ENCODE measurements at regions not wholly inside any gene's neighbourhood (a gene's known extent, or its start where the extent isn't known, plus 50 kb on each side); places are given as distances from the start of the nearest gene placed in this dataset.

DNA sequence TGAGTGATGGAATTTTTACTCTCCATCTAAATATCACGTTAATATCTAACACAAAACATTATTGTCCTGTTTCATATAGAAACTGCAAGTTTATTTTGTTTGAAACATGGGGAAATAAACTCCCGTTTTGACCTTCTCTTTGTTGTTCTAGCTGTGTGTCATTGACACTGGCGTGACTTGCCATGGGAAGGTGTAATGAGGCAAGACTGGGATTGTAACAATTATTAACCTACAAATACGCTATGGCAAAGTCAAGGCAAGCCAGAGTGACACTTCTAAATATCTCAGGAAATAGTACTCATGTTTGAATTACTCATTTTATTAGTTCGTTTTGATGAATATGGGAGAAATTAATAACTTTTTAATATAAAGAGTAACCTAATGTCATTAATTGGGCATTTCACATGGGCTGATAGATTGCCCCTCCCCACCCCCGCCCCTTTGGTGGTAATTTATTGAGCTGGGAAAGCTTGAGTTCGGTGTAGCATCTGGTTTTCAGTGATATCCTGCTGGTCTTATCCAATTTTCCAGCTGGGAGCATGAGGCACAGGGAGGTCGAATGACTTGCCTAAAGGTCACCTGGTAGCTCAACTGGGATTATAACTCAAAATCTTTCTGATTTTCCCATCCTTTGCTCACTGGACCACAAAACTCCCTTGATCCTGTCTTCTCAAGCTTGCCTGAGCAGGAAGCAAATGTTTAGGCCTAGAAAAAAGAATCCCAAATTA, 380.6 kb upstream of the JAG1 start:
- Histone ChIP-seq H3K9me3 (ENCODE audit: low read depth) (no peaks in the 10 kb centered on the region), H3K36me3 (no peaks in the 10 kb centered on the region), H3K27me3 (no peaks in the 10 kb centered on the region), H3K4me3 (no peak overlapping the region), H3K4me1 (ENCODE audit: low read depth) (no peaks in the 10 kb centered on the region), H3K27ac (no peak overlapping the region)
- TF ChIP-seq, protein P1, sequence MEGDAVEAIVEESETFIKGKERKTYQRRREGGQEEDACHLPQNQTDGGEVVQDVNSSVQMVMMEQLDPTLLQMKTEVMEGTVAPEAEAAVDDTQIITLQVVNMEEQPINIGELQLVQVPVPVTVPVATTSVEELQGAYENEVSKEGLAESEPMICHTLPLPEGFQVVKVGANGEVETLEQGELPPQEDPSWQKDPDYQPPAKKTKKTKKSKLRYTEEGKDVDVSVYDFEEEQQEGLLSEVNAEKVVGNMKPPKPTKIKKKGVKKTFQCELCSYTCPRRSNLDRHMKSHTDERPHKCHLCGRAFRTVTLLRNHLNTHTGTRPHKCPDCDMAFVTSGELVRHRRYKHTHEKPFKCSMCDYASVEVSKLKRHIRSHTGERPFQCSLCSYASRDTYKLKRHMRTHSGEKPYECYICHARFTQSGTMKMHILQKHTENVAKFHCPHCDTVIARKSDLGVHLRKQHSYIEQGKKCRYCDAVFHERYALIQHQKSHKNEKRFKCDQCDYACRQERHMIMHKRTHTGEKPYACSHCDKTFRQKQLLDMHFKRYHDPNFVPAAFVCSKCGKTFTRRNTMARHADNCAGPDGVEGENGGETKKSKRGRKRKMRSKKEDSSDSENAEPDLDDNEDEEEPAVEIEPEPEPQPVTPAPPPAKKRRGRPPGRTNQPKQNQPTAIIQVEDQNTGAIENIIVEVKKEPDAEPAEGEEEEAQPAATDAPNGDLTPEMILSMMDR (IDR thresholded peaks at IDR 0.05; ENCODE audit: low read depth, low read length): no peak
- DNase-seq (ENCODE audit: low read depth in 1 of 2, low spot score in 1 of 2): no peak

DNA sequence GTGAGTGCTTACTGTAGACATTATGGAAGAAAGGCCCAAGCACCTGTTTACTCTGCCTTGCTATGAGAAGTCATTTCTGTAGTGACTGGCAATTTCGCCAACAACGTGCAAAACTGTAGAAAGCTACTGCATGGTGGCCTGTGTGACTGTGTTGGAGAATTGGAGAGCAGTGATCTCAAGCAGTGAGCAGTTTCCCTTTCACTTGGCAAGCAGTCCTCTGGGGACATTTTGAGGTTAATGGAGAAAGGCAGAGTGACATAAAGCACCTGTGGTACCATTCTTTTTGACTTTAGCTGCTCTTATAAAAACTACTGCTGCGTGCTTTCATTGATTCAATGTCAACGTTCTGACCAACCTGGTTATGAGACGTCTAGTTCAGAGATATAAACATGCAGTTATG, 382.6 kb upstream of the JAG1 start:
- H3K4me3 ChIP-seq: no peak overlapping the region
- no peaks in the 10 kb centered on the region for H3K9me3 ChIP-seq (ENCODE audit: low read depth)
- TF ChIP-seq, protein P1 (IDR thresholded peaks at IDR 0.05; ENCODE audit: low read depth, low read length): no peak
- no peaks in the 10 kb centered on the region for H3K4me1 ChIP-seq (ENCODE audit: low read depth)
- no peaks in the 10 kb centered on the region for H3K27me3 ChIP-seq
- H3K36me3 ChIP-seq: no peaks in the 10 kb centered on the region
- H3K27ac ChIP-seq: no peak overlapping the region
- DNase-seq (ENCODE audit: low read depth in 1 of 2, low spot score in 1 of 2): no peak

GRCh38 chr20:11057624-11058023, 383.8 kb upstream of the JAG1 start:
- no peak overlapping the region for H3K27ac ChIP-seq
- H3K4me3 ChIP-seq: no peak overlapping the region
- H3K27me3 ChIP-seq: no peaks in the 10 kb centered on the region
- peak in 1 of 2 donors; percentile 15 for DNase-seq (ENCODE audit: low read depth in 1 of 2, low spot score in 1 of 2)
- no peaks in the 10 kb centered on the region for H3K4me1 ChIP-seq (ENCODE audit: low read depth)
- TF ChIP-seq, protein P1 (IDR thresholded peaks at IDR 0.05; ENCODE audit: low read depth, low read length): no peak
- H3K36me3 ChIP-seq: no peaks in the 10 kb centered on the region
- no peaks in the 10 kb centered on the region for H3K9me3 ChIP-seq (ENCODE audit: low read depth)

DNA sequence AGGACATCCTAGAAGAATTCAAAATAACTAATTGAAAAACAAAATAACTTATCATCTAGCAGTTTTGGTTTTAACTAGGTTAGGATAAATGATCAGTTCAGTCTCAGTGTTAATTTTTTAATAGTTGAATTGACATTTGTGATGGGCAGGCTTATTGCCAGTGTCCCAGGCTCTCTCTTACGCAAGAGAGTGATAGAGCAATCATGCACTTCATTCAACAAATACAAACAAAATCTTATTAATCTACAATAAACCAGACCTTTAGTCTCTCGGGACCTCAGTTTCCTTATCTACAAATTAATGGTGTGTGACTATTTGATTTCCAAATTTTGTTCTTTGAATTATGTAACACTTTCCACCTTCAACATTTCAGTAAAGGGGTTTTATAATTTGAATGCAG, 385.9 kb upstream of the JAG1 start:
- H3K27me3 ChIP-seq: no peaks in the 10 kb centered on the region
- peaks cover 2% of the 10 kb centered on the region for H3K4me1 ChIP-seq (ENCODE audit: low read depth)
- no peaks in the 10 kb centered on the region for H3K36me3 ChIP-seq
- H3K27ac ChIP-seq: no peak overlapping the region
- no peak for DNase-seq (ENCODE audit: low read depth in 1 of 2, low spot score in 1 of 2)
- no peak overlapping the region for H3K4me3 ChIP-seq
- H3K9me3 ChIP-seq (ENCODE audit: low read depth): no peaks in the 10 kb centered on the region
- TF ChIP-seq, protein P1 (IDR thresholded peaks at IDR 0.05; ENCODE audit: low read depth, low read length): no peak

GRCh38 chr20:11060423-11061185, 386.8 kb upstream of the JAG1 start:
- no peaks in the 10 kb centered on the region for H3K27me3 ChIP-seq
- no peak for DNase-seq (ENCODE audit: low read depth in 1 of 2, low spot score in 1 of 2)
- no peak overlapping the region for H3K4me3 ChIP-seq
- TF ChIP-seq, protein P1 (IDR thresholded peaks at IDR 0.05; ENCODE audit: low read depth, low read length): no peak
- H3K4me1 ChIP-seq (ENCODE audit: low read depth): peaks cover 11% of the 10 kb centered on the region
- no peak overlapping the region for H3K27ac ChIP-seq
- no peaks in the 10 kb centered on the region for H3K36me3 ChIP-seq
- H3K9me3 ChIP-seq (ENCODE audit: low read depth): no peaks in the 10 kb centered on the region
